ENCODE measurements at regions not wholly inside any gene's neighbourhood (a gene's known extent, or its start where the extent isn't known, plus 50 kb on each side); places are given as distances from the start of the nearest gene placed in this dataset.

GRCh38 chr6:18595774-18596530 is 208.8 kb downstream of the RNF144B start (continued):
- TF ChIP-seq NR3C1 (CRISPR knock-in tag; IDR thresholded peaks at IDR 0.05) (no peak), AFF1 (IDR thresholded peaks at IDR 0.05; ENCODE audit: low read depth in 1 of 2, partially characterized antibody in 2 of 2) (no peak), ZNF766 (CRISPR knock-in tag; conservative IDR thresholded peaks at IDR 0.05) (0 out of 2 replicates have a peak, but pooled peaks have one; percentile 27), CC2D1A (IDR thresholded peaks at IDR 0.05) (0 out of 2 replicates have a peak, but pooled peaks have one; percentile 16), PHF20 (IDR thresholded peaks at IDR 0.05; ENCODE audit: partially characterized antibody) (no peak), CREB3L1 (IDR thresholded peaks at IDR 0.05; ENCODE audit: borderline replicate concordance, low read depth) (no peak), ZNF174 (CRISPR knock-in tag; IDR thresholded peaks at IDR 0.05) (no peak), POLR3A (IDR thresholded peaks at IDR 0.05; ENCODE audit: borderline replicate concordance, extremely low read depth, insufficient read depth, insufficient read length) (no peak), NCOA4 (IDR thresholded peaks at IDR 0.05; ENCODE audit: partially characterized antibody) (no peak), SNAPC5 (CRISPR knock-in tag; IDR thresholded peaks at IDR 0.05) (no peak), STAG1 (CRISPR knock-in tag; IDR thresholded peaks at IDR 0.05; ENCODE audit: borderline replicate concordance) (peak; percentile 49; the same call in 1 of the 2 replicates)
